Urinary bladder (tissue), 3 donors: ENCODE measurements at regions not wholly inside any gene's neighbourhood (a gene's known extent, or its start where the extent isn't known, plus 50 kb on each side); places are given as distances from the start of the nearest gene placed in this dataset.
"Not testable (repeated sequence)": the region's sequence is repeated elsewhere in the genome, so short reads cannot be mapped to it uniquely, and the experiment has no call there.

Experiments
- DNase-seq: peaks from one replicate; pipeline ENCODE4 v3.0.0-alpha.2; 2015; ENCODE audit errors: extremely low spot score
- H3K27ac ChIP-seq: one replicate; pipeline ENCODE4 v1.5.1; 2013; ENCODE audit warnings: low read depth, mild to moderate bottlenecking, moderate library complexity
- H3K36me3 ChIP-seq: one replicate; pipeline ENCODE4 v1.6.1; 2013; ENCODE audit warnings: mild to moderate bottlenecking, moderate library complexity; ENCODE audit not compliant: insufficient read depth
- H3K4me1 ChIP-seq: one replicate; pipeline ENCODE4 v1.6.1; 2013; ENCODE audit warnings: mild to moderate bottlenecking, moderate library complexity; ENCODE audit not compliant: insufficient read depth
- H3K4me3 ChIP-seq: one replicate; pipeline ENCODE4 v1.5.1; 2013; ENCODE audit warnings: low read depth, low read length
- WGBS: extraction: QIAGEN DNeasy Blood & Tissue Kit; methylation state at CpG from one replicate; pipeline ENCODE4 v1.1.7; 2013; 5-methylcytosine and 5-hydroxymethylcytosine counted together
- donor health status: healthy with polysubstance abuse.
- donor health status: healthy.

DNA sequence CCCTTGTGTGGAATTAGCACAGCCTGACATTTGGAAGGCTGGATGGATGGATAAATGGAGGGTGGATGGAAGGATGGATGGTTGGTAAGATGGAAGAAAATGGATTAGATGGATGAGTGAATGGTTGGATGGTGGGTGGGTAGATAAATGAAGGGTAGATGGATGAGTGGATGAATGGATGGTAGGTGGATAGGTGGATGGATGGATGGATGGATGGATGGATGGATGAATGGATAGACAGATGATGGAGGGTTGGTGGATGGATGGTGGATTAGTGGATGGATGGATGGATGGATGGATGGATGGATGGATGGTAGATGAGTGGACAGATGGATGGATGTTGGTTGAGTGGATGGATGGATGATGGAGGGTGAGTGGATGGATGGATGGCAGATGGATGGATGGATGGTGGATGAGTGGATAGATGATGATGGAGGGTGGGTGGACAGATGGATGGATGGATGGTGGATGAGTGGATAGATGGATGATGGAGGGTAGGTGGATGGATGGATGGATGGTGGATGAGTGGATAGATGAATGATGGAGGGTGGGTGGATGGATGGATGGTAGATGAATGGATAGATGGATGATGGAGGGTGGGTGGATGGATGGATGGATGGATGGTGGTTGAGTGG, 175.6 kb upstream of the PPP1R26 start:
- Histone ChIP-seq H3K27ac (no peak overlapping the region), H3K36me3 (no peaks in the 10 kb centered on the region), H3K4me3 (no peak overlapping the region), H3K4me1 (no peaks in the 10 kb centered on the region)
- DNase-seq: no peak

- H3K4me1 ChIP-seq: no peaks in the 10 kb centered on the region
- no peak overlapping the region for H3K4me3 ChIP-seq
- no peak for DNase-seq
- H3K36me3 ChIP-seq: no peaks in the 10 kb centered on the region
- no peak overlapping the region for H3K27ac ChIP-seq
- 76% methylated on average over 3 of the region's 3 CpGs for WGBS
These were observed 174.7 kb upstream of the PPP1R26 start for GRCh38 chr9:135304886-135305285.

DNA sequence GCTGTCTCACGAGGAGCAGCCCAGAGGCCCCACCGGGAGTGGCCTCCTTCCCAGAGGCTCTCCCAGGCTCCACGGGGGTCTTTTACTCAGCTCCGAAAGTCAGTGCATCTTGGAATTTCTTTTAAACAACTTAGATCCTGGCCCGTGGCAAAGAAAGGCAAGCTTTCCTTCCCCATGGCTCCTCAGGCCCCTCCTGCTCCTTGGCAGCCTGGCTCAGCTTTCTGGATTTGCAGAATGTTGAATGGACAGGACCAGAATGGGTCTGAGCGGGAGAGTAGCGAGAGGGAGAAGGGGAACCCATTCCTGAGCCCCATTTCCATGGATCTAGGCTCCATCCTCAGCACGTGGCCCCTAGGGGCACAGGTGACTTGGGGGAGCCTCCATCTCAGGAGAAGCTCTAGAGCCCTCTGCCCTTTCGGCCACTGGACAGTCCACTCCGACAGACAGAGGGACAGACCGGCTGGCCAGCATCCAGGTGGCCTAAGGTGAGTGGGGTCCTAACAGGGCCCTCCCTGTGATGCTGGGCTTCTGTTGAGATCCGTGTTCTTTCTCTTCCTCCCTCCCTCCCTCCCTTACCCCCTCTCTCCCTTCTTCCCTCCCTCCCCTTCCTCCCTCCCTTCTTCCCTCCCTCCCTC, 173.9 kb upstream of the PPP1R26 start:
- no peak overlapping the region for H3K4me3 ChIP-seq
- no peak for DNase-seq
- no peaks in the 10 kb centered on the region for H3K36me3 ChIP-seq
- no peaks in the 10 kb centered on the region for H3K4me1 ChIP-seq
- WGBS: 65% methylated on average over 12 of the region's 12 CpGs
- no peak overlapping the region for H3K27ac ChIP-seq

DNA sequence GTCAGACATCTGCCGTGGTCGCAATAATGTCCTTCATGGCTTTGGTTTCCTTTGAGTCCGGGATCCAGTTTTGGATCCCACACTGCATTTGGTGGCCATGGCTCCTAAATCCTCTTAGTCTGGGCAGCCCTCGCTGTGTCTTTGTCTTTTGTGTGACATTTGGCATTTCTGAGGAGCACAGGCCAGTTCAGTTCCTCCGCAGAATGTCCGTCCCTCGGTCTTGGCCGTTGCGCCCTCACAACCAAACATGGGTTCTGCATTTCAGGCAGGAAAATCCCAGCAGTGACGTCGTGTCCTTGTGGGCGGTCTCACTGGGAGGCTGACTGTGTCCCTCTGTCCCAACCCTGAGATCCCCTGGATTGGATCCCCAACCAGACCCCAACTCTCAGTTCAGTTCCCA, 172.9 kb upstream of the PPP1R26 start:
- no peaks in the 10 kb centered on the region for H3K4me1 ChIP-seq
- 75% methylated on average over 12 of the region's 12 CpGs for WGBS
- no peaks in the 10 kb centered on the region for H3K36me3 ChIP-seq
- H3K27ac ChIP-seq: no peak overlapping the region
- H3K4me3 ChIP-seq: no peak overlapping the region
- no peak for DNase-seq

DNA sequence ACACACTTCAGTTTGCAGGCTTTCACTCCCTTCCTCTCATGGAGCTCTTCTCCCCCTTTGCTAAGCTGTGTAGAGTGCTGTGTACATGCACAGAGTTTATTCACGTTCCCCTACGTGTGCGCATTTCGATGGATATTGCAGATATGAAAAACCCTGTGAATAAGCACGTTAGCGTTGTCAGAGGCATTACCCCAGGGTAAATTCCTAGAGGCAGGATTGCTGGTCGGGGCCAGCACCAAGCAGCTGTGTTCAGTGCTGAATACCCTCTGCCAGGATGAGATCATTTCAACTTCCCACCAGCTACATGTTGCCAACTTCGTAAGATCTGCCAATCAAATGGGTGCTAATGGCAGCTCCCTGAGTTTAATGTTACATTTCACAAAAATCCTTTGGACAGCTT, 172.3 kb upstream of the PPP1R26 start:
- no peak overlapping the region for H3K4me3 ChIP-seq
- DNase-seq: no peak
- 70% methylated on average over 8 of the region's 8 CpGs for WGBS
- no peaks in the 10 kb centered on the region for H3K36me3 ChIP-seq
- no peak overlapping the region for H3K27ac ChIP-seq
- H3K4me1 ChIP-seq: no peaks in the 10 kb centered on the region

DNA sequence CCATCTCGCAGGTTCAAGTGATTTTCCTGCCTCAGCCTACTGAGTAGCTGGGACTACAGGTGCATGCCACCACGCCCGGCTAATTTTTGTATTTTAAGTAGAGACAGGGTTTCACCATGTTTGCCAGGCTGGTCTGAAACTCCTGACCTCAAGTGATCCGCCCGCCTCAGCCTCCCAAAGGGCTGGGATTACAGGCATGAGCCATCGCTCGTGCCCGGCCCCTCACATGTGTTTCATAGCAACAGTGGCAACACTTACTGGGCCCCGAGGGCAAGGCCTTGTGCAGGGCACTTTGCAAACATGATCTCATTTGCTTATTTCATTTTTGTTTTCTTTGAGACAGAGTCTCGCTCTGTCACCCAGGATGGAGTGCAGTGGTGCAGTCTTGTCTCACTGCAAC, 171.7 kb upstream of the PPP1R26 start:
- WGBS: 75% methylated on average over 10 of the region's 10 CpGs
- H3K4me3 ChIP-seq, H3K36me3 ChIP-seq, H3K4me1 ChIP-seq, DNase-seq, H3K27ac ChIP-seq: not testable (repeated sequence)

DNA sequence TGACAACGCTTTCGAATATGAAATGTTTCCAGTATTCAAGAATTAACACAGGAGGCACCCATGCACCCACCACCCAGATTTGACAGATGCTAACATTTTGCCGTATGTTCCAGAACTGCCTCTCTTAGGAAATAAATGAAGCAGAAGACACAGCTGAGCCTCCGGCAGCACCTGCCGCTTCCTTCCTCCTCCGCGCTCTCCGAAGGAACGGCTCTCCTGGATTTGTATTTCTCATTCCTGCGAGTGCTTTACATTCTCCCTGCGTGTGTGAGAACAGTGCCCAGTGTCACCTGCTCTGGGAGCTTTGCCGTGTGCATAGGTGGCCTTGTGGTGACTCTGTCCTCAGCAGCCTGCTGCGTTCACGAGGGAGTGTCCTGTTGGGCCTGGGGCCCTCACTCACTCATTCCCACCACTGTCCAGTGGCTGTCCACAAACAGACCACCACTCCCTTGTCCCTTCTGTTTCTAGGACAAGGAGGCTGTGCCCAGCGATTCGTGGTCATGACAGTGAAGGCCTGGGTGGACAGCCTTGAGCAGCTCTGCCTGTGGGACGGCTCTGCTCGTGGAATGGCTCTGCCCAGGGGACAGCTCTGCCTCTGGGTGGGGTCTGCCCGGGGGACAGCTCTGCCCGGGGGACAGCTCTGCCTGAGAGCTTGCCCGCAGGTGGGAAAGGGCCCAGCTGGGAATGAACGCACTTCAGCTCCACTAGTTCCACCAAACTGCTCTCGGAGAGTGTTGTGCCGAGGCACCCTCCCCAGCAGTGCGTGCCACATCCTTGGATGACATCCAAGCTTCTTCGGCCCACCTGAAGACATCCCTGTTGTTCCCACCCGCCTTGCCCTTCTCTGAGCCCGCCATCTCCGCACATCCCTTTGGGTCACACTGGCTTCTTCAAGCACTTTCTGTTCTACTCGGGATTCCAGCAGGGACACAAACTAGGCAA, 170.5 kb upstream of the PPP1R26 start:
- Histone ChIP-seq H3K4me3 (no peak overlapping the region), H3K36me3 (no peaks in the 10 kb centered on the region), H3K27ac (no peak overlapping the region), H3K4me1 (no peaks in the 10 kb centered on the region)
- 84% methylated on average over 30 of the region's 30 CpGs for WGBS
- no peak for DNase-seq

GRCh38 chr9:135309763-135310125, 169.8 kb upstream of the PPP1R26 start:
- H3K27ac ChIP-seq: no peak overlapping the region
- no peaks in the 10 kb centered on the region for H3K4me1 ChIP-seq
- WGBS: 88% methylated on average over 11 of the region's 11 CpGs
- H3K36me3 ChIP-seq: no peaks in the 10 kb centered on the region
- no peak for DNase-seq
- H3K4me3 ChIP-seq: no peak overlapping the region

GRCh38 chr9:135310134-135310533, 169.4 kb upstream of the PPP1R26 start:
- DNase-seq: no peak

GRCh38 chr9:135315572-135315971, 164.0 kb upstream of the PPP1R26 start:
- no peaks in the 10 kb centered on the region for H3K4me1 ChIP-seq
- whole genome bisulfite sequencing: 92% methylated on average over 9 of the region's 9 CpGs
- no peaks in the 10 kb centered on the region for H3K36me3 ChIP-seq
- no peak overlapping the region for H3K27ac ChIP-seq
- no peak for DNase-seq
- no peak overlapping the region for H3K4me3 ChIP-seq

More at GRCh38 chr9:135310134-135310533, 169.4 kb upstream of the PPP1R26 start:
- WGBS: 64% methylated on average over 8 of the region's 8 CpGs
- Histone ChIP-seq H3K4me3 (no peak overlapping the region), H3K36me3 (no peaks in the 10 kb centered on the region), H3K27ac (no peak overlapping the region), H3K4me1 (no peaks in the 10 kb centered on the region)

DNA sequence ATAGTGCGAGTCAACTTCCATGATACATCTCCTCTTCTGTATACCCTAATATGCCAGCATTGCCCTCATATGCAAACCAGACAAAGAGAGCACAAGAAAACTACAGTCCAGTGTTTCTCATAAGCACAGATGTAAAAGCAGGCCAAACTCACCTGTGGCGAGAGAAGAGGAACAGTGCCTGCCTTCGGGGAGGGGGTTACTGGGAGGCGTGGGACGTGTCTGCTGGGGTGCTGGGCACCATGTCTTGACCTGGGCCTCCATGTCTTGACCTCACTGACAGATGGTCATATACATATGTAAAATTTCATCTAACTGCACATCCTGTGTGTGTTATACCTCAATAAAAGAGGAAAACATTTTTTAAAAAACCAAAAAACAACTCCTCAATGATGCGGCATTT, 159.3 kb upstream of the PPP1R26 start:
- no peaks in the 10 kb centered on the region for H3K4me1 ChIP-seq
- no peak overlapping the region for H3K27ac ChIP-seq
- no peak overlapping the region for H3K4me3 ChIP-seq
- 87% methylated on average over 6 of the region's 6 CpGs for WGBS
- no peaks in the 10 kb centered on the region for H3K36me3 ChIP-seq
- no peak for DNase-seq

DNA sequence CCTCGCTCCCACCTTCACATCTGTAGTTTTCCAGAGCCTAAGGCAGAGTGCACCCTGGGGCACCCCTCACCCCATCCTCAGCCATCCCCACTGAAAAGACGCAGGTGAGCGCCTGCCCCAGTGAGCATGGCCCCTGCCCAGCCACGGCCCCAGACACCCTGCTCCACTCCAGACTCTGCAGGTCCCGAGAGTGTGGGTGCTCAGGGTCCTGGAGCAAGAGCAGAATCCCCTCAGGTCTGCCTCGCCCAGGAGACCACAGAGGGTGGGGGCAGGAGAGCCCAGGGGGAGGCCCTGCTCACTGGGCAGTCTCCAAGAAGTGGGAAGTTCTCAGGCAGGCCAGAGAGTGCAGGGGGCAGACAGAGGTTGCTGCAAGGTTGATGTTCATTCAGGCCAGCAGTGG, 158.6 kb upstream of the PPP1R26 start:
- no peak for DNase-seq
- 77% methylated on average over 6 of the region's 6 CpGs for WGBS

GRCh38 chr9:135321580-135321979, 158.0 kb upstream of the PPP1R26 start:
- H3K4me1 ChIP-seq: no peaks in the 10 kb centered on the region
- 76% methylated on average over 4 of the region's 4 CpGs for WGBS

More for the DNA sequence above, 158.6 kb upstream of the PPP1R26 start:
- H3K36me3 ChIP-seq: no peaks in the 10 kb centered on the region
- H3K4me3 ChIP-seq: no peak overlapping the region
- no peaks in the 10 kb centered on the region for H3K4me1 ChIP-seq
- no peak overlapping the region for H3K27ac ChIP-seq

DNA sequence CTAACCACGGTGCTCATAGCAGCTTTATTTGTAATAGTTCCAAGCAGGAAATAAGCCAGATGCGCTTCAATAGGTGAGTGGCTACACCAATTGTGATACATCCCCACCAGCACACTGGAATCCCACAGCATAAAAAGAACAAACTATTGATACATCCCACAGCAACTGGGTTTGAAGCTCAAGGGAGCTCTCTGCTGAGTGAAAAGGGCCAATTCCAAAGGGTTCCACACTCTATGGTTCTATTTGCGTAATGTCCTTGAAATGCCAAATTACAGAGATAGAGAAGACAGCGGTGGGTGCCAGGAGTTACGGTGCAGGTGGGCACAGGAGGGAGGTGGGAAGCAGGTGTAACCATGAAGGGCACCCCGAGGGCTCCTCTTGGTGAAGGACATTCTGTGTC, 155.3 kb upstream of the PPP1R26 start:
- H3K27ac ChIP-seq: no peak overlapping the region
- no peaks in the 10 kb centered on the region for H3K36me3 ChIP-seq
- H3K4me1 ChIP-seq: no peaks in the 10 kb centered on the region
- WGBS: 87% methylated on average over 6 of the region's 6 CpGs
- H3K4me3 ChIP-seq: no peak overlapping the region
- DNase-seq: no peak

More at GRCh38 chr9:135321580-135321979, 158.0 kb upstream of the PPP1R26 start:
- no peak for DNase-seq
- Histone ChIP-seq H3K27ac (no peak overlapping the region), H3K4me3 (no peak overlapping the region), H3K36me3 (no peaks in the 10 kb centered on the region)
